ENCODE measurements at regions not wholly inside any gene's neighbourhood (a gene's known extent, or its start where the extent isn't known, plus 50 kb on each side); places are given as distances from the start of the nearest gene placed in this dataset.

DNA sequence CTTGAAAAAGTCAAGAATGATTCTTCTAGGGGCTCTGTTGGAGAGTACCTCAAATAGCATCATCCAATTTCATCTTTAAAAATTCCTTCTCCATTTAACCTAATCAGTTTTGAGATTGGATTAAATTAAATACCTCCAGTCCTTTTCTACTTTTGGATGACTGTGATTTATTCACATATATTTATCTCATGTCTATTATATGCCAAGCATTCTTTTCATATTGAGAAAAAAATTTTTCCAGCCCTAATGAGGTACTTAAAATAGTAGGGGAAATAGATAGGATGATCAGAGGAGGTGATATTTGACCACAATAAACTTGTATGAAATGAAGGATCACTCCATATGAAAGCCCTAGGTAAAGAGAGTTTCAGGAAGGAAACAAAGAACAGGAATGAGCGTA, 250.1 kb downstream of the MAT2B start:
- Histone ChIP-seq H3K9me3 (ENCODE audit: severe bottlenecking) (no peaks in the 10 kb centered on the region), H3K4me3 (ENCODE audit: severe bottlenecking) (no peak overlapping the region), H3K27ac (ENCODE audit: poor library complexity, severe bottlenecking) (no peak overlapping the region), H3K27me3 (ENCODE audit: insufficient read depth, poor library complexity, severe bottlenecking) (no peaks in the 10 kb centered on the region), H3K4me1 (ENCODE audit: insufficient read depth, poor library complexity, severe bottlenecking) (peaks cover 6% of the 10 kb centered on the region), H3K36me3 (ENCODE audit: low read depth) (no peaks in the 10 kb centered on the region)
- no peak for ATAC-seq (ENCODE audit: low read depth)
- no peak for DNase-seq (ENCODE audit: low spot score)
- no peak for TF ChIP-seq CTCF (IDR thresholded peaks at IDR 0.05; ENCODE audit: poor library complexity, severe bottlenecking)

DNA sequence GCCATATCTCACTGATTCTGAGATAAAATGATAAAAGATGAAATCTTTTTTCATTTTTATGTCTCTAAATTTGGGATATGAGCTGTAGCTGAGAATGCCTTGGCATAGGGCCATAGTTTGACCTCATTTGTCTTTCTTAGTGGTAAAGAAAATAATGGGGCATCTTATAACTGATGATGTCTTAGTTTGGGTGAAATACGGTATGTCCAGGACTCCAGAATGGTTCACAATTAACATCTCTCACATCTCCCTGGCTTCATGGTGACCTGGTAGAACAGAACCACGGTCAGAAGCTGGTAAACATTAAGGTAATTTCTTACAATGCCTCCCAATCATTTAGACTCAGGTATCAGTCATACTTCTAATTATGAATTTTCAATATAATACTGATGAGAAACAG, 250.8 kb downstream of the MAT2B start:
- ATAC-seq (ENCODE audit: low read depth) = no peak
- no peak for TF ChIP-seq CTCF (IDR thresholded peaks at IDR 0.05; ENCODE audit: poor library complexity, severe bottlenecking)

GRCh38 chr5:163757344-163757743, 251.9 kb downstream of the MAT2B start:
- Histone ChIP-seq H3K4me3 (ENCODE audit: severe bottlenecking) (no peak overlapping the region), H3K9me3 (ENCODE audit: severe bottlenecking) (no peaks in the 10 kb centered on the region), H3K36me3 (ENCODE audit: low read depth) (no peaks in the 10 kb centered on the region), H3K27ac (ENCODE audit: poor library complexity, severe bottlenecking) (no peak overlapping the region), H3K27me3 (ENCODE audit: insufficient read depth, poor library complexity, severe bottlenecking) (no peaks in the 10 kb centered on the region), H3K4me1 (ENCODE audit: insufficient read depth, poor library complexity, severe bottlenecking) (peaks cover 6% of the 10 kb centered on the region)
- DNase-seq (ENCODE audit: low spot score) (no peak), ATAC-seq (ENCODE audit: low read depth) (no peak)
- no peak for TF ChIP-seq CTCF (IDR thresholded peaks at IDR 0.05; ENCODE audit: poor library complexity, severe bottlenecking)

More for the DNA sequence above, 250.8 kb downstream of the MAT2B start:
- Histone ChIP-seq H3K4me3 (ENCODE audit: severe bottlenecking) (no peak overlapping the region), H3K27ac (ENCODE audit: poor library complexity, severe bottlenecking) (no peak overlapping the region), H3K36me3 (ENCODE audit: low read depth) (no peaks in the 10 kb centered on the region), H3K4me1 (ENCODE audit: insufficient read depth, poor library complexity, severe bottlenecking) (peaks cover 6% of the 10 kb centered on the region), H3K9me3 (ENCODE audit: severe bottlenecking) (no peaks in the 10 kb centered on the region), H3K27me3 (ENCODE audit: insufficient read depth, poor library complexity, severe bottlenecking) (no peaks in the 10 kb centered on the region)
- DNase-seq (ENCODE audit: low spot score) = no peak

DNA sequence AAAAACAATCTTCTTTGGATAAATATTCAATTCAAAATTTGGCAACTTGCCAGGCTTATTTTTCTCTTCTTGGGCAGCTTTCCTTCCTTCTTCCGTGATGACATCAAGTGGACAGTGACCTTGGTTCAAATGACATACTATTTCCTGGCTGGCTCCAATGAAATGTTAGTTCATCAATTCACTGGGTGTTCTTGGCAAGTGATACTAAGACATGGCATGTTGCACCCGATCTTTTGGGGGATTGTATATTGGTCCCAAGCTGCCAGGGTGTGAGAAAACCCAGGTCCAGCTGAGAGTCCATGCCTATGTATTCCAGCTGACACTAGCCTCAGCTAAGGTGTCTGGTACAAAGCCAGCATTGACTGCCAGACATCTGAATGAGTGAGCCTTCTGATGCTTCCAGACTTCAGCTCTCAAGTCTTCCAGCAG, 252.9 kb downstream of the MAT2B start:
- Histone ChIP-seq H3K27ac (ENCODE audit: poor library complexity, severe bottlenecking) (no peak overlapping the region), H3K27me3 (ENCODE audit: insufficient read depth, poor library complexity, severe bottlenecking) (no peaks in the 10 kb centered on the region), H3K4me1 (ENCODE audit: insufficient read depth, poor library complexity, severe bottlenecking) (peaks cover 6% of the 10 kb centered on the region), H3K9me3 (ENCODE audit: severe bottlenecking) (no peaks in the 10 kb centered on the region), H3K36me3 (ENCODE audit: low read depth) (no peaks in the 10 kb centered on the region), H3K4me3 (ENCODE audit: severe bottlenecking) (no peak overlapping the region)
- ATAC-seq (ENCODE audit: low read depth) = no peak
- TF ChIP-seq CTCF (IDR thresholded peaks at IDR 0.05; ENCODE audit: poor library complexity, severe bottlenecking) = no peak
- DNase-seq (ENCODE audit: low spot score) = no peak

DNA sequence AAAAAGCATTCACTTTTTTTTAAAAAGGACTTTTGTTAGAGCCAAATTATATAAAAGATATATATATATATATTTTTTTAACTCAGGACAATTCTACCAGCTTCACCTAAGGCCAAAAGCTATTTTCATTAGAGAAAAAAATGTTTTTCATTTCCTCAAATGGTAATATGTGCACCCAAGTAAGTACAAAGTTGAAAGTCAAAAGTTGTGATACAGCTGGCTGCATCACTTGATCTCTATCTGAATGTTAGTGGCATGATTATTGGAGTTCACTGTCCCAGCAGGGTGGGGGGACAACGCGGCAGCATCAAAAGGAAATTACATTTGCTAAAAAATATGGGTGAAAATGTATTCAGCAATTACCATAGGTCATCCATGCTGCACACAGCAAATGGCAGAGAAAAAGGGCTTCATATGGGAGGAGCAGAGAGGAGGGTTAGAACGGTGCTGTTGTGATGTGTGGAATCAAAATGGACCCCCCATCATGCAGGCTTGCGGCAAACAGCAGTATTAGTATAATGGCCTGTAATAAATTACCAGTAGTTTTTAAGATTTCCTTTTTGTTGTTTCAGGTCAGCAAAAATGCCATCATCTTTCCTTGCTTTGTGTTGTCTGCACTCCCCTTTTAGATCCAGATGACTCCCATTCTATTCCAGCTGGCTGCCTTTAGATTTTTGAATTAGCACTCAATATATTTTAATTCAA, 253.7 kb downstream of the MAT2B start:
- Histone ChIP-seq H3K4me3 (ENCODE audit: severe bottlenecking) (no peak overlapping the region), H3K27ac (ENCODE audit: poor library complexity, severe bottlenecking) (no peak overlapping the region), H3K4me1 (ENCODE audit: insufficient read depth, poor library complexity, severe bottlenecking) (peaks cover 6% of the 10 kb centered on the region), H3K36me3 (ENCODE audit: low read depth) (no peaks in the 10 kb centered on the region), H3K9me3 (ENCODE audit: severe bottlenecking) (no peaks in the 10 kb centered on the region), H3K27me3 (ENCODE audit: insufficient read depth, poor library complexity, severe bottlenecking) (no peaks in the 10 kb centered on the region)
- TF ChIP-seq CTCF (IDR thresholded peaks at IDR 0.05; ENCODE audit: poor library complexity, severe bottlenecking) = no peak
- DNase-seq (ENCODE audit: low spot score) (no peak), ATAC-seq (ENCODE audit: low read depth) (no peak)
